HCT116 (cell line): ENCODE measurements at regions not wholly inside any gene's neighbourhood (a gene's known extent, or its start where the extent isn't known, plus 50 kb on each side); places are given as distances from the start of the nearest gene placed in this dataset.

Source experiments
- ATAC-seq: fragments of 200-7000 bp; cut with Tn5 transposase; 2 replicates; pipeline ENCODE4 v1.9.1; 2020; ENCODE audit warnings: mild to moderate bottlenecking, moderate library complexity
- BruUV-seq: library from RNA; stranded (reverse); fragments of 400-500 nt; replicated peaks from 2 replicates; lab custom pipeline; 2021; lab: Mats Ljungman, UMichigan
- CTCF ChIA-PET: fragments of 300-600 bp; sonication (Branson Sonifier 250); formaldehyde crosslinking; loops from one replicate; lab custom pipeline; 2021; ENCODE audit warnings: antibody characterized with exemption; lab: Charles Lee
- POLR2A ChIA-PET: fragments of 300-600, 350-600 bp; sonication (Branson Sonifier 250); formaldehyde crosslinking; loops from one replicate; lab custom pipeline; 2021; ENCODE audit warnings: antibody characterized with exemption; lab: Charles Lee
- RAD21 ChIA-PET, 2 experiments: fragments of 300-600 bp; sonication (Branson Sonifier 250); formaldehyde crosslinking; loops; one replicate each; lab custom pipeline; 2023; ENCODE audit warnings: low total read pairs in 2 of 2; ENCODE audit not compliant: uncharacterized antibody in 2 of 2, unreplicated experiment in 2 of 2, low non-redundant PET in 1 of 2; lab: Charles Lee
- DNase-seq: peaks from one replicate; pipeline ENCODE4 v3.0.0-alpha.2; 2010; ENCODE audit warnings: low read depth, low spot score
- H2AFZ ChIP-seq: fragments of 200-600 bp; shearing (Covaris generic), sonication (generic); 2 replicates; pipeline ENCODE4 v1.6.1; 2017; ENCODE audit warnings: low read depth, mixed run types, mixed read lengths, antibody characterized with exemption, low read length; ENCODE audit not compliant: poor library complexity, severe bottlenecking
- H3K27ac ChIP-seq: 2 replicates; pipeline ENCODE4 v1.5.1; 2012; ENCODE audit warnings: low read depth, low read length
- H3K27me3 ChIP-seq: fragments of 200-600 bp; sonication (generic); 2 replicates; pipeline ENCODE4 v1.6.1; 2016; ENCODE audit warnings: mixed run types, low read length, mixed read lengths; ENCODE audit not compliant: insufficient read depth
- H3K36me3 ChIP-seq, 2 experiments: fragments of 200-500 bp in 1 of 2; fragments of 200-600 bp in 1 of 2; sonication (Bioruptor generic) in 1 of 2; sonication (generic) in 1 of 2; 2 replicates each; pipeline versions ENCODE4 v1.5.1 to v1.6.1; 2014 to 2016; ENCODE audit warnings: low read length in 2 of 2, inconsistent platforms in 1 of 2, mixed read lengths in 1 of 2, mixed run types in 1 of 2; ENCODE audit not compliant: insufficient read depth in 2 of 2, control insufficient read depth in 1 of 2
- H3K4me1 ChIP-seq, 2 experiments: fragments of 200-600 bp in 1 of 2; sonication (generic) in 1 of 2; 2 replicates each; pipeline versions ENCODE4 v1.5.1 to v1.6.1; 2012 to 2017; ENCODE audit warnings: low read length in 2 of 2, inconsistent platforms in 1 of 2, mild to moderate bottlenecking in 1 of 2, mixed read lengths in 1 of 2, mixed run types in 1 of 2, moderate library complexity in 1 of 2; ENCODE audit not compliant: insufficient read depth in 2 of 2, control insufficient read depth in 1 of 2
- H3K4me2 ChIP-seq: fragments of 200-600 bp; sonication (generic); 2 replicates; pipeline ENCODE4 v1.6.1; 2017; ENCODE audit warnings: mixed run types, low read length, mixed read lengths
- H3K4me3 ChIP-seq, 2 experiments: fragments of 200-600 bp in 1 of 2; sonication (generic) in 1 of 2; replicated peaks in 1 of 2; 2 replicates each; pipeline ENCODE4 v1.5.1; 2011 to 2016; ENCODE audit warnings: low read length in 2 of 2, control low read depth in 1 of 2, low read depth in 1 of 2, mild to moderate bottlenecking in 1 of 2, mixed read lengths in 1 of 2, mixed run types in 1 of 2
- H3K79me2 ChIP-seq: fragments of 200-600 bp; sonication (generic); 2 replicates; pipeline ENCODE4 v1.6.1; 2017; ENCODE audit warnings: mild to moderate bottlenecking, mixed run types, low read length, moderate library complexity, mixed read lengths; ENCODE audit not compliant: insufficient read depth
- H3K9ac ChIP-seq: fragments of 200-600 bp; sonication (generic); 2 replicates; pipeline ENCODE4 v1.6.1; 2016; ENCODE audit warnings: low read length, mixed read lengths
- H3K9me2 ChIP-seq: fragments of 200-600 bp; sonication (generic), shearing (Covaris generic); 2 replicates; pipeline ENCODE4 v1.6.1; 2017; ENCODE audit warnings: mixed run types, mild to moderate bottlenecking, moderate library complexity; ENCODE audit not compliant: insufficient read depth
- H3K9me3 ChIP-seq, 2 experiments: fragments of 200-500 bp in 1 of 2; fragments of 200-600 bp in 1 of 2; sonication (Bioruptor generic) in 1 of 2; sonication (generic) in 1 of 2; 2 replicates each; pipeline ENCODE4 v1.6.1; 2014 to 2017; ENCODE audit warnings: low read length in 2 of 2, mixed read lengths in 2 of 2, inconsistent platforms in 1 of 2, low read depth in 1 of 2, mild to moderate bottlenecking in 1 of 2, mixed run types in 1 of 2, moderate library complexity in 1 of 2; ENCODE audit not compliant: control insufficient read depth in 1 of 2, insufficient read depth in 1 of 2
- H4K20me1 ChIP-seq: fragments of 200-600 bp; sonication (generic), shearing (Covaris generic); 2 replicates; pipeline ENCODE4 v1.6.1; 2017; ENCODE audit warnings: mixed run types, mild to moderate bottlenecking, moderate library complexity; ENCODE audit not compliant: insufficient read depth
- CBX3 ChIP-seq: IDR thresholded peaks from 2 replicates; pipeline ENCODE4 v1.6.1; 2012; ENCODE audit warnings: low read depth
- CEBPB ChIP-seq: IDR thresholded peaks from 2 replicates; pipeline ENCODE4 v1.6.1; 2012; ENCODE audit warnings: low read depth
- CTCF ChIP-seq, 3 experiments: fragments of 200-600 bp in 1 of 3; sonication (generic) in 1 of 3; IDR thresholded peaks in 2 of 3; conservative IDR thresholded peaks in 1 of 3; 2 replicates each; pipeline ENCODE4 v1.5.1; 2012 to 2017; ENCODE audit warnings: low read depth in 2 of 3, low read length in 2 of 3, antibody characterized with exemption in 1 of 3, borderline replicate concordance in 1 of 3, control low read depth in 1 of 3, mild to moderate bottlenecking in 1 of 3, mixed read lengths in 1 of 3, mixed run types in 1 of 3, moderate library complexity in 1 of 3; ENCODE audit not compliant: insufficient read depth in 1 of 3
- EGR1 ChIP-seq: IDR thresholded peaks from 2 replicates; pipeline ENCODE4 v1.6.1; 2012; ENCODE audit warnings: low read depth
- JUND ChIP-seq: IDR thresholded peaks from 2 replicates; pipeline ENCODE4 v1.6.1; 2012
- POLR2AphosphoS5 ChIP-seq: IDR thresholded peaks from 2 replicates; pipeline ENCODE4 v1.6.1; 2011; ENCODE audit warnings: mild to moderate bottlenecking, low read depth, low read length, moderate library complexity
- SP1 ChIP-seq: IDR thresholded peaks from 2 replicates; pipeline ENCODE4 v1.6.1; 2012; ENCODE audit warnings: low read depth
- SRF ChIP-seq: IDR thresholded peaks from 2 replicates; pipeline ENCODE4 v1.6.1; 2012; ENCODE audit warnings: low read depth
- ZBTB33 ChIP-seq: IDR thresholded peaks from 2 replicates; pipeline ENCODE4 v1.6.1; 2011; ENCODE audit warnings: mild to moderate bottlenecking, low read length, moderate library complexity; ENCODE audit not compliant: insufficient replicate concordance; ENCODE audit errors: extremely low read depth
- ZFX ChIP-seq: fragments of 450-650 bp; IDR thresholded peaks from 2 replicates; pipeline ENCODE4 v1.6.1; 2017
- ZNF274 ChIP-seq: fragments of 200-500 bp; sonication (Bioruptor generic); IDR thresholded peaks from 2 replicates; pipeline ENCODE4 v1.6.1; 2014; ENCODE audit warnings: mild to moderate bottlenecking, low read depth, low read length, inconsistent platforms
- intact Hi-C: fragments of 100-400 bp; cut with micrococcal nuclease; formaldehyde crosslinking; loops from 2 replicates; pipeline ENCODE4 v1.10.0; 2022
- TF ChIP-seq, protein P1 (sequence below): IDR thresholded peaks from 2 replicates; pipeline ENCODE4 v1.6.1; 2012; ENCODE audit warnings: low read depth

- TF ChIP-seq POLR2AphosphoS5 = no peak
- TF ChIP-seq ZFX = no peak
These were observed 269.4 kb upstream of the ELAC2 start (continued) for GRCh38 chr17:13287226-13287625.

GRCh38 chr17:13283606-13284005 lies 265.8 kb upstream of the ELAC2 start:
- ChIA-PET POLR2A (no interaction called here), CTCF (no interaction called here), RAD21 (no interaction called here)
- no peak overlapping the region for H3K27ac ChIP-seq
- H3K9me3 ChIP-seq = no peaks in the 10 kb centered on the region
- intact Hi-C loops = no loop called here
- DNase-seq (no peak), ATAC-seq (no peak)
- TF ChIP-seq ZFX (no peak), EGR1 (no peak), CTCF (IDR thresholded peaks at IDR 0.05 in 2 of 3, conservative IDR thresholded peaks at IDR 0.05 in 1 of 3; ENCODE audit: borderline replicate concordance in 1 of 3, insufficient read depth in 1 of 3, low read depth in 2 of 3, low read length in 2 of 3) (no peak), POLR2AphosphoS5 (no peak), CEBPB (no peak)
- H3K79me2 ChIP-seq = no peaks in the 10 kb centered on the region
- H3K9ac ChIP-seq = no peak overlapping the region
- H2AFZ ChIP-seq = no peak overlapping the region
- no peaks in the 10 kb centered on the region for H3K4me1 ChIP-seq
- no peaks in the 10 kb centered on the region for H3K27me3 ChIP-seq
- no peaks in the 10 kb centered on the region for H4K20me1 ChIP-seq
- no TSS peak for BruUV-seq
- no peaks in the 10 kb centered on the region for H3K9me2 ChIP-seq
- no peak overlapping the region for H3K4me2 ChIP-seq
- H3K36me3 ChIP-seq = no peaks in the 10 kb centered on the region
- H3K4me3 ChIP-seq = no peak overlapping the region

DNA sequence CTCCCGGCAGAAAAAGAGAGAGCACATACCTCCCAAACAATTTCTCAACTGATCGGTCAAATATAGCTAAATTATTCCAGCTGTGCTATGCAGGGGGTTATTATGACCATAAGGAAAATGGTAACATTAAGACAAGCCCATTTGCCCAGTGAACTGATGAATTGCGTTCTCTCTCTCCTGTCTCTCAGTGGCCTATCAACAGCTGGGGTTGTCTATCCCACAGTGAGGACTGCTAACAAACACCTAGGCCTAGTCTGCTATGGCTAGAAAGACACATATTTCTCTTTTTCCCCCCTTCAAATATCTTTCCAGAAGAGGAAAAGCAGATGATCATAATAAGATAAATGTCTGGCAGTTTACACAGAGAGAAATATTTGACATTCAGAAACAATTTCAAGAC lies 263.8 kb upstream of the ELAC2 start:
- POLR2A ChIA-PET = no interaction called here
- DNase-seq (no peak), ATAC-seq (no peak)
- Histone ChIP-seq H3K36me3 (no peaks in the 10 kb centered on the region), H3K9me3 (no peaks in the 10 kb centered on the region), H2AFZ (no peak overlapping the region), H3K79me2 (no peaks in the 10 kb centered on the region), H3K9me2 (no peaks in the 10 kb centered on the region), H3K4me1 (no peaks in the 10 kb centered on the region), H3K4me2 (no peak overlapping the region), H3K9ac (no peak overlapping the region), H3K27me3 (no peaks in the 10 kb centered on the region), H4K20me1 (no peaks in the 10 kb centered on the region), H3K27ac (no peak overlapping the region), H3K4me3 (no peak overlapping the region)
- CTCF ChIA-PET = no interaction called here
- intact Hi-C loops = no loop called here
- RAD21 ChIA-PET = no interaction called here
- BruUV-seq = no TSS peak
- TF ChIP-seq JUND = no peak
- TF ChIP-seq CBX3 = no peak
- TF ChIP-seq ZBTB33 = no peak
- no peak for TF ChIP-seq SRF
- TF ChIP-seq CEBPB = no peak
- TF ChIP-seq, protein P1, sequence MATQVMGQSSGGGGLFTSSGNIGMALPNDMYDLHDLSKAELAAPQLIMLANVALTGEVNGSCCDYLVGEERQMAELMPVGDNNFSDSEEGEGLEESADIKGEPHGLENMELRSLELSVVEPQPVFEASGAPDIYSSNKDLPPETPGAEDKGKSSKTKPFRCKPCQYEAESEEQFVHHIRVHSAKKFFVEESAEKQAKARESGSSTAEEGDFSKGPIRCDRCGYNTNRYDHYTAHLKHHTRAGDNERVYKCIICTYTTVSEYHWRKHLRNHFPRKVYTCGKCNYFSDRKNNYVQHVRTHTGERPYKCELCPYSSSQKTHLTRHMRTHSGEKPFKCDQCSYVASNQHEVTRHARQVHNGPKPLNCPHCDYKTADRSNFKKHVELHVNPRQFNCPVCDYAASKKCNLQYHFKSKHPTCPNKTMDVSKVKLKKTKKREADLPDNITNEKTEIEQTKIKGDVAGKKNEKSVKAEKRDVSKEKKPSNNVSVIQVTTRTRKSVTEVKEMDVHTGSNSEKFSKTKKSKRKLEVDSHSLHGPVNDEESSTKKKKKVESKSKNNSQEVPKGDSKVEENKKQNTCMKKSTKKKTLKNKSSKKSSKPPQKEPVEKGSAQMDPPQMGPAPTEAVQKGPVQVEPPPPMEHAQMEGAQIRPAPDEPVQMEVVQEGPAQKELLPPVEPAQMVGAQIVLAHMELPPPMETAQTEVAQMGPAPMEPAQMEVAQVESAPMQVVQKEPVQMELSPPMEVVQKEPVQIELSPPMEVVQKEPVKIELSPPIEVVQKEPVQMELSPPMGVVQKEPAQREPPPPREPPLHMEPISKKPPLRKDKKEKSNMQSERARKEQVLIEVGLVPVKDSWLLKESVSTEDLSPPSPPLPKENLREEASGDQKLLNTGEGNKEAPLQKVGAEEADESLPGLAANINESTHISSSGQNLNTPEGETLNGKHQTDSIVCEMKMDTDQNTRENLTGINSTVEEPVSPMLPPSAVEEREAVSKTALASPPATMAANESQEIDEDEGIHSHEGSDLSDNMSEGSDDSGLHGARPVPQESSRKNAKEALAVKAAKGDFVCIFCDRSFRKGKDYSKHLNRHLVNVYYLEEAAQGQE = no peak
- TF ChIP-seq ZNF274 = no peak
- no peak for TF ChIP-seq SP1
